A549 (cell line): ENCODE measurements at regions not wholly inside any gene's neighbourhood (a gene's known extent, or its start where the extent isn't known, plus 50 kb on each side); places are given as distances from the start of the nearest gene placed in this dataset.

ENCODE experiments used
- CHD4 ChIP-seq: fragments of 200-600 bp; sonication (generic); IDR thresholded peaks from 2 replicates; pipeline ENCODE4 v1.6.1; 2016; ENCODE audit warnings: antibody characterized with exemption, mild to moderate bottlenecking, borderline replicate concordance
- CTCF ChIP-seq: fragments of >200 bp; sonication (Bioruptor Twin); formaldehyde crosslinking; IDR thresholded peaks from 3 replicates; pipeline ENCODE4 v1.5.1; 2016
- EP300 ChIP-seq, 2 experiments: fragments of >200 bp; sonication (Bioruptor Twin); formaldehyde crosslinking; IDR thresholded peaks; 2 replicates in 1 of 2; 3 replicates in 1 of 2; pipeline ENCODE4 v1.6.1; 2016 to 2017
- RAD21 ChIP-seq, 2 experiments: fragments of >200 bp in 1 of 2; sonication (Bioruptor Twin) in 1 of 2; formaldehyde crosslinking in 1 of 2; IDR thresholded peaks in 1 of 2; conservative IDR thresholded peaks in 1 of 2; 2 replicates in 1 of 2; 3 replicates in 1 of 2; pipeline ENCODE4 v1.6.1; 2012 to 2018; ENCODE audit warnings: inconsistent platforms in 1 of 2

GRCh38 chr6:77021232-77021631 lies 442.1 kb downstream of the HTR1B start:
- TF ChIP-seq CTCF = no peak
- no peak for TF ChIP-seq EP300 (IDR thresholded peaks at IDR 0.05)
- TF ChIP-seq CHD4 = no peak
- no peak for TF ChIP-seq RAD21 (conservative IDR thresholded peaks at IDR 0.05 in 1 of 2, IDR thresholded peaks at IDR 0.05 in 1 of 2)
